ENCODE measurements at regions not wholly inside any gene's neighbourhood (a gene's known extent, or its start where the extent isn't known, plus 50 kb on each side); places are given as distances from the start of the nearest gene placed in this dataset.
"Not testable (repeated sequence)": the region's sequence is repeated elsewhere in the genome, so short reads cannot be mapped to it uniquely, and the experiment has no call there.

GRCh38 chr13:50382951-50383350, 367.7 kb downstream of the KCNRG start:
- no peak for DNase-seq (ENCODE audit: low read depth, low spot score)

GRCh38 chr13:50384724-50385123, 369.5 kb downstream of the KCNRG start:
- DNase-seq (ENCODE audit: low read depth, low spot score), result no peak

DNA sequence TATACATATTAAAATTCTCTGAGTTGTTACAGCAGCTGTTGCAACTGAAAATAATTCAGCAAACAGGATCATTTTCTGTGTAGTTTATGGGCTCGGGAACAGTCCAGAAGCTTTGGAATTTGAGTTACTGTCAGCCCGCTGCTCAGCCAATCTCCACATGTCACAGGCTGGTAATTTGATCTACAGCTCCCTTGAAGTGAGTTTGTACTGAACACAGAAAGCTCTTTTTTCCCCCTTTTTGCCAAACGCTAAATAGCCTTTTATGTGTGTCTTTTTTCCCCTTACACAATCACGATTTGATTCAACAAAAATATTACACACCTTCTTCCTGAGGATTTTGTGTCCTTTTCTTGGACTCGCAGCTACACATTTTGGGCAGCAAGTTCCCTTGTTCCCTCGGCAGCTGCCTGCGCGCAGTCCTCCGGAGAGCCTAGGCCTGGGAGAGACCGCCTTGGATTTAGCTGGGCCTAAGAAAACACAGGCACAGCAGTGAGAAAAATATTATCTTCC, 371.4 kb downstream of the KCNRG start:
- no peak for DNase-seq (ENCODE audit: low read depth, low spot score)

DNA sequence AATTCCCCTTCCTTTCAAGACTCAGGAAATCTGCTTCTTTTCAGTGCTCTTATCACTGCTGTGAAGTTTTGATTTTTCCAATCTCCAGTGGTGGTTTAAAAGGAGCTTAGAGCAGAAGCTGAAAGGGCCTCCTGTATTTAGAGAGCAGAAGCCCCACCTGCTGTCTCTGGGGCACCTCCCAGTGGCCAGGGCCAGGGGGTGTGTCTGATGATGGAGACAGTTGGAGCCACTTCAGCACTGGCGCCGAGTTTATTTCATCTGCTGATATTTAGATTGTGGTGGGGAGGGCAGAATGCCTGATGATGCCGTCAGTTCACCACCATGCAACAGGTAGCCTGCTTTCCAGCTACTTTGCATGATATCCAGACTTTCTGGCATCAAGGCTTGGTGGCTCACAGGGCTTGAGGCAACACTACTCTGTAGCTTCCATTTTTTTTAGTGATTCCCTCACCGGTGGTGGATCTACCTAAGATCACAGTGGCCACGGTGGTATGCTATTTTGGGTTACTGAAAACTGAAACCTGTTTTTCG, 371.9 kb downstream of the KCNRG start:
- no peak for DNase-seq (ENCODE audit: low read depth, low spot score)

- DNase-seq (ENCODE audit: low read depth, low spot score), result no peak
Observed at GRCh38 chr13:50388481-50388880, 373.2 kb downstream of the KCNRG start.

DNA sequence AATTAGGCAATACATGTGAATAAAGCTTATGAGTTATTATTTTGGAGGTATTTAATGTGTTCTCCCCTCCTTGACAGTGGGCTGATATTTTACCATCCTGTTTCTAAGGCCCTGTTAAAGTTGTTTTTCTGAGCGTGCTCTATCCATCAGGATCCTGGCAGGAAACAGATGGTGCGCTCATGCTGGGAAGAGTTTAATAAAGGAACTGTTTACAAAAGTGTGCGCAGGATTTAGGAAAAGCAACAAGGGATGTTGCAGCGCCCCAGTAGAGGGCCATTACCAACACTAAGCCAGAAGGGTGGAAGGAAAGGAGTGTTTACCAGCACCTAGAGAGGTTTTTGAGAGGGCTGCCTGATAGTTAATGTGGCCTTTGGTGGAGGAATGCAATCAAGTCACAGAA, 374.5 kb downstream of the KCNRG start:
- DNase-seq (ENCODE audit: low read depth, low spot score), result no peak

DNA sequence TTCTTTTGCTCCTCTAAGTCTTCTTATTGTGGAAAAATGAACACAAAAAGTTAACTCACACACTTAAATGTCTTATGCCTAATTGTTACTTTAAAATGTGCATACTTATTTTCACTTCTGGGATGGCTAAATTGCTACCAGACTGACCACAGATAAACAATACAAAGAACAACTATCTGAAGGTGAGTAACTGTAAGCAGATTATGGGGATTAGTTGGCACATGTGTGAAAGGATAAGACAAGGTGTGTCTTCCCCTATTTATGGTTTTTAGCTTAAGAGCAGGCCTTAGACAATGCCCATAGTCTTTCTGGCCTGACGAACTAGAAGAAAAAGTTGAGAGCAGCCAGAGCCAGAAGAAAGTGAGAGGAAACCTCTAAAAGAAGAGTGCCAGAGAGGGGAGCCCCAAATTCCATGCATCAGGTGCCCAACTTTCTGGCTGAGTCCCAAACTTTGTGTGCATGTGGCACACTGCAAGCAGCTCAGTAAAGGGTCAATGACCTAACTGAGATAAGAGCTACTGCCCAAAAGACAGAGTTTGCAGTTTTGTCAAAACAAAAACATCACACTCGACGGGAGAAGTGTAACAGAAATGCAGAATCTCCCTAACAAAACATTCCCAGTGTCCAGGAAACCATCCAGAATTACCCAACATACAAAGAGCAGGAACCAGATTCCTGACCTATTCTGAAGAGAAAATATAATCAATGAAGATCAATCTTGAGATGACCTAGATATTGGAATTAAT, 375.4 kb downstream of the KCNRG start:
- DNase-seq (ENCODE audit: low read depth, low spot score), result no peak

DNA sequence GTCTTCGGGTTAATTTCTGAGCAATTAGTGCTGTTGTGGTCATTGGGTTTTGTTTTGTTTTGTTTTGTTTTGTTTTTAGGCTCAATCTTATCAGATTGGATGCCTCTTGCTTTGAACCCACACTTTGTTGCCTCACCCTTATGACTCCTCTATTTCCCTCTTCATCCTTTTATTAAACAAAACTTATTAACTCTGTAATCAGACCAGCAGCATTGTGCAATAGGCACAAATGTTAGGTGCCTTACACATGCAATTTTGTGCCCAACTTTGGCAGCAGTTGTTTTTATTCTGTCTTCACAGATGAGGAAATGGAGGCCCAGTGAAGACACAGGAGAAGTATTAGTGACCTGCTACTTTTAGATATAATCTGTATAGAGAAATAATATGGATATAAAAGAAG, 377.7 kb downstream of the KCNRG start:
- DNase-seq (ENCODE audit: low read depth, low spot score), result no peak

- DNase-seq (ENCODE audit: low read depth, low spot score), result no peak
Observed at GRCh38 chr13:50393628-50394027, 378.4 kb downstream of the KCNRG start.

- DNase-seq (ENCODE audit: low read depth, low spot score), result no peak
Observed at GRCh38 chr13:50396001-50396400, 380.8 kb downstream of the KCNRG start.

- DNase-seq (ENCODE audit: low read depth, low spot score), result not testable (repeated sequence)
Observed at GRCh38 chr13:50396618-50397017, 381.4 kb downstream of the KCNRG start.

DNA sequence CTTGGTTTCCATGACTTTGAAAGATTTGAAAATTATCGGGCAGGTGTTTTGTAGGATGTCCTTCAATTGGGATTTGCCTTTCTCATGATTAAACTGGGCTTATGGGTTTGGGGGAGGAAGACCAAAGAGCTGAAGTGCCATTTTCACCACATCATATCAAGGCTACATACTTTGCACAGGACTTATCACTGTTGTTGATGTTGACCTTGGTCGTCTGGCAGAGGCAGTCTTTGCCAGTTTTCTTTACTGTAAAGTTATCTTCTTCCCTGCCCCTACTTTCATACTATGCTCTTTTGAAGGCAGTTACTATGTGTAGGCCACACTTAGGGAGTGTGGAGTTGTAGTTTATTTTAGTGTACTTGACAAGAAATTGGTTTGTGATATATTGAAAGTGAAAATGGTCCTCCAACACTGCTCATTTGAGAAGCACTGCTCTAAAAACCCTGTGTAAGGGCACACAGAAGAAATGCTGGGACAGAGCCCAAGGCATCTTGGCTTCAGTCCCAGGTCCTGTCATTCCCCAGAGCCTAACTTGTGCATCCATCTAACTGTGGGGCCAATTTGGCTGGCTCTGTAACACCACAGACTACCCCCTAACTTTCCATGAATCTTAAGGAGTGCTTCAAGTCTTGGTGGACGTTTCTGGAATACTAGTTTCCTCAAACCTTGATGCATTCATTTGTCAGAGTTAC, 384.9 kb downstream of the KCNRG start:
- DNase-seq (ENCODE audit: low read depth, low spot score), result no peak

DNA sequence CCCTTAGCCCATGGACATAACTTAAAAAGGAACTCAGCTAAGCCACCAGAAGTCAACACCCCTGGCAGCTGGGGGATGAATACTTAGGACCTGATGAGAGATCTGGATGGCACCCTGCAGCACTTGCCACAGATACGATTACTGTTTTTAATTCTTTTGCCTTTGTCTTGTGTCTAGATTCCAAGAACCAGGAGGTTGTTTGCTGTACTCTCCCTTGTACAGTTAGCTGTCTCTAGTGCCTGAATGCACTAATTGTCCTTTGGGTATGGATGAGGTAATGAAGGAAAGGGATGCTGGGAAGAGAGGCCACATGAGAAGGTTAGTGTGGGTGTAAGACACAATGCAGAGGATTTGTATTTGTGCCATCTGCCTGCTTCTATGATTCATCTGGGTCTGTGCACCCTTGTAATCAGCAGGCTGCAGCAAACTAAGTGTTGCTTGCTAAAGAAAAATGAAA, 385.8 kb downstream of the KCNRG start:
- no peak for DNase-seq (ENCODE audit: low read depth, low spot score)

- DNase-seq (ENCODE audit: low read depth, low spot score), result no peak
Observed at GRCh38 chr13:50401721-50402465, 386.6 kb downstream of the KCNRG start.

GRCh38 chr13:50403311-50403710, 388.1 kb downstream of the KCNRG start:
- no peak for DNase-seq (ENCODE audit: low read depth, low spot score)

GRCh38 chr13:50404116-50404515, 388.9 kb downstream of the KCNRG start:
- no peak for DNase-seq (ENCODE audit: low read depth, low spot score)

- DNase-seq (ENCODE audit: low read depth, low spot score), result no peak
Observed at GRCh38 chr13:50404769-50405168, 389.5 kb downstream of the KCNRG start.

GRCh38 chr13:50406831-50407230, 391.6 kb downstream of the KCNRG start:
- no peak for DNase-seq (ENCODE audit: low read depth, low spot score)

DNA sequence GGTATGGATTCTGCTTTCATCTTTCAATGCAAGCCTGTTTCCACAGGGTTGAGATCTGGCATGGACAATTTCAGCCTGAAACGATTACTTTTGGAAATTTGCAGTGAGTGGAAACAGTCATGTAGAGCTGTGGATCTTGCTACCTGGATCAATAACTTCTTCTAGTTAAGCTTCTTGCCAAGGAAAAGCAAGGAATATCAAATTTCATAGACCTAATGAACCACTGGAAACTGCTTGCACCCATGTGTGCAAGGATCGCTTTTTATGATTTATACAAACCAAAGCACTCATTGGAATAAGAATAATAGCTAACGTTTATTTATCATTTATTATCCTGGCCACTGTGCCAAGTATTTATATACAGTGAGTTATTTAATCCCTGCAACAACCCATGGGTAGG, 392.8 kb downstream of the KCNRG start:
- DNase-seq (ENCODE audit: low read depth, low spot score), result no peak

GRCh38 chr13:50409220-50409619, 394.0 kb downstream of the KCNRG start:
- no peak for DNase-seq (ENCODE audit: low read depth, low spot score)

- DNase-seq (ENCODE audit: low read depth, low spot score), result no peak
Observed at GRCh38 chr13:50410921-50411746, 395.9 kb downstream of the KCNRG start.
